ENCODE measurements at regions not wholly inside any gene's neighbourhood (a gene's known extent, or its start where the extent isn't known, plus 50 kb on each side); places are given as distances from the start of the nearest gene placed in this dataset.

DNA sequence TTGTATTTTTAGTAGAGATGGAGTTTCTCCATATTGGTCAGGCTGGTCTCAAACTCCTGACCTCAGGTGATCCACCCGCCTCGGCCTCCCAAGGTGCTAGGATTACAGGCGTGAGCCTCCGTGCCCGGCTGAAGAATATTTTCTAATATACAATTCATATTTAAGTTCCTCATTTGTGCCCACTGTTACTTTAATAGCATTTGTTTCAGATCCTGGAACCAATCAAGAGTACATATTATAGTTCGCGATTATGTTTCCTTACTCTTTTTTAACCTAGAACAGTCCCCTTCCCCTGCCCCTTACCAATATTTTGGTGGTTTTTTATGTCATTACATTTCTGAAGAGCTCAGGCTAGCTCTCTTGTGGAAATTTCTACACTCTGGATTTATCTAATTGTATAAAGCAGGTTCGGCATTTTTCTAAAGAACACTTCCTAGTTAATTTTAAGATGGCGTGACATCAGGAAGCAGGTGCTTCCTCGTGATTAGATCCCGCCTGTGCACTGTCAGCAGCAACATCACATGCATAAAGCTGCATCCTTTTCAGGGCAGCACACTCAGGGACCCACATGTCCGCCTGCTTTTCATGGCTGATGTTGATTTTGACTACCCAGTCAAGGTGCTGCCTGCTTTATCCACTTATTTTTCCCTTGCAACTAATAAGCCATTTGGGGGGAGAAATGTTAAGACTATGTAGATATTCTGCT lies 88.7 kb upstream of the EPHB3 start:
- Histone ChIP-seq H3K27me3 (ENCODE audit: control insufficient read depth, insufficient read depth, low read length) (peaks cover 6% of the 10 kb centered on the region), H3K4me3 (ENCODE audit: low read depth, low read length) (no peak overlapping the region), H3K36me3 (ENCODE audit: control insufficient read depth, insufficient read depth, low read length) (no peaks in the 10 kb centered on the region)
- no peak for DNase-seq (ENCODE audit: low read depth)
- ChIA-PET POLR2A (no interaction called here), CTCF (interaction anchor here (0.6 to 1.5 kb wide), 3 partner anchors 39 to 441 kb away, joined by 3 to 7 read pairs (median 5); no protein-coding TSS in a partner anchor)
- TF ChIP-seq, protein P1, sequence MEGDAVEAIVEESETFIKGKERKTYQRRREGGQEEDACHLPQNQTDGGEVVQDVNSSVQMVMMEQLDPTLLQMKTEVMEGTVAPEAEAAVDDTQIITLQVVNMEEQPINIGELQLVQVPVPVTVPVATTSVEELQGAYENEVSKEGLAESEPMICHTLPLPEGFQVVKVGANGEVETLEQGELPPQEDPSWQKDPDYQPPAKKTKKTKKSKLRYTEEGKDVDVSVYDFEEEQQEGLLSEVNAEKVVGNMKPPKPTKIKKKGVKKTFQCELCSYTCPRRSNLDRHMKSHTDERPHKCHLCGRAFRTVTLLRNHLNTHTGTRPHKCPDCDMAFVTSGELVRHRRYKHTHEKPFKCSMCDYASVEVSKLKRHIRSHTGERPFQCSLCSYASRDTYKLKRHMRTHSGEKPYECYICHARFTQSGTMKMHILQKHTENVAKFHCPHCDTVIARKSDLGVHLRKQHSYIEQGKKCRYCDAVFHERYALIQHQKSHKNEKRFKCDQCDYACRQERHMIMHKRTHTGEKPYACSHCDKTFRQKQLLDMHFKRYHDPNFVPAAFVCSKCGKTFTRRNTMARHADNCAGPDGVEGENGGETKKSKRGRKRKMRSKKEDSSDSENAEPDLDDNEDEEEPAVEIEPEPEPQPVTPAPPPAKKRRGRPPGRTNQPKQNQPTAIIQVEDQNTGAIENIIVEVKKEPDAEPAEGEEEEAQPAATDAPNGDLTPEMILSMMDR (IDR thresholded peaks at IDR 0.05; ENCODE audit: insufficient read depth, low read depth, low read length), result no peak

DNA sequence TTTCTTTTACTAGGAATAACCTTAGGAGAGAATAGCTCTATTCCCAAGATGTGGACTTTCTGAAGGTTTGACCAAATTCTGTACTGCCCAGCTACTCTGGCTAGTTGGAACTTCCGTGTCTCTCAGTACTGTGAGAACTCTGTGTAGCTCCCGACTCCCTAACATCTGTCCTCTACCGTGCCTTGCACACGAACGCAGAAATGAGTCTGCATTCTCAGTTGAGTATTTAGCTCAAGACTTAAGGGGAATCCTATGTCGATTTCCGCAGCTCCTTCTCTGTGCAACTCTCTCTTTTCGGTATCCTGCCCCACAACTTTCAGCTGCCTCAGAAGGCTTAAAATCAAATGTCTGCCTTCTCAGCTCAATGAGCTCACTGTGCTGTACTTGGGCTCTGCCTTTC lies 86.7 kb upstream of the EPHB3 start:
- TF ChIP-seq, protein P1 (IDR thresholded peaks at IDR 0.05; ENCODE audit: insufficient read depth, low read depth, low read length), result no peak
- ChIA-PET POLR2A (no interaction called here), CTCF (interaction anchor here (0.7 to 2.2 kb wide), 6 partner anchors 11 to 58 kb away, joined by 3 to 8 read pairs (median 4); no protein-coding TSS in a partner anchor)
- DNase-seq (ENCODE audit: low read depth), result no peak
- Histone ChIP-seq H3K4me3 (ENCODE audit: low read depth, low read length) (no peak overlapping the region), H3K36me3 (ENCODE audit: control insufficient read depth, insufficient read depth, low read length) (no peaks in the 10 kb centered on the region), H3K27me3 (ENCODE audit: control insufficient read depth, insufficient read depth, low read length) (peaks cover 6% of the 10 kb centered on the region)

DNA sequence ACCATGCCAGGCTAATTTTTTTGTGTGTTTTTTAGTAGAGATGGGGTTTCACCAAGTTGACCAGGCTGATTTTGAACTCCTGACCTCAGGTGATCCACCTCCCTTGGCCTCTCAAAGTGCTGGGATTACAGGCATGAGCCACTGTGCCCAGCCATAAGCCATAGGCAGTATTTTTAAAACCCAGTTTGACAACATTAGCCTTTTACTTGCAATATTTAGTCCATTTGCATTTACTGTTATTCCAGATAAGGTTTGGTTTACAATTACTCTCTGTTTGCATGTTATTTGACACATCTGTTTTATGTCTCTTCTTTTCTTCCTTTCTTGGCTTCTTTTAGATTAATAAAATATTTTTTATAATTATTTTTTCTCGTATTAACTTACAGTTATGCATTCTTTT lies 83.6 kb upstream of the EPHB3 start:
- H3K27me3 ChIP-seq (ENCODE audit: control insufficient read depth, insufficient read depth, low read length), result peaks cover 16% of the 10 kb centered on the region

DNA sequence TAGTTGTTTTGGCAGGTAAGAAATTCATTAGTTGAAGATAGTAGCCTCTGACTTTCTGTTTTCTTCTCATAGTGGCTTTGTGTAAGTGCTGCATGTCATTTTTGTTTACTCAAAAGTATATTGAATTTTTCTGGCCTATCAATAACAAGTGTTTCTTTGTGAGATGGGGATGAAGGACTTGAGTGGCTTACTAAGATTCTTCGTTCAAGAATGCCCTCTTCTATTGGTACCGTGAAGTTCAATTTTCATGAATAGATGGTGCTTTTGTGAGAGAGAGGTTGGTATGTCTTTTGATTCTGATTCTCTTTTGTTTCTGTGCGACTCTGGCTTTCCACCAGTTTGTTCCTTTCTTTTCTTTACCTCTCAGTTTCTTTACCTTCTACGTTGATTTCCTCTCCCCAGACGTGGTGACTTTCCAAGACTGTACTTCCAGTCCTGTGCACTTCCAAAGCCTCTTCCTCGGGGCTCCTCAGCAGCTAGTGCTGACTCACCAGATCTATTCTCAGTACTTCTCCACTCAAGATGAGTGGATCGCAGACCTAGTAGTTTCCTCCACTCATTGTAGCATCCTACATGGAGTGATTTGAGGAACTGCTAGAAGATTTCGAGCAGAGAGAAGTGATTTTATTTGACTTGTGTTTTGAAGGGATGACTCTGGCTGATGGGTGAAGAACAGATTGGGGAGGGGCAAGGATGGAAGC lies 82.0 kb upstream of the EPHB3 start:
- CTCF ChIA-PET, result interaction anchor here (1.3 kb wide), 1 partner anchor 13 kb away, joined by 3 read pairs; no protein-coding TSS in a partner anchor
- peaks cover 14% of the 10 kb centered on the region for H3K27me3 ChIP-seq (ENCODE audit: control insufficient read depth, insufficient read depth, low read length)
- TF ChIP-seq, protein P1 (IDR thresholded peaks at IDR 0.05; ENCODE audit: insufficient read depth, low read depth, low read length), result no peak
- H3K36me3 ChIP-seq (ENCODE audit: control insufficient read depth, insufficient read depth, low read length), result no peaks in the 10 kb centered on the region
- no peak overlapping the region for H3K4me3 ChIP-seq (ENCODE audit: low read depth, low read length)
- POLR2A ChIA-PET, result no interaction called here
- no peak for DNase-seq (ENCODE audit: low read depth)

More for the DNA sequence above, 83.6 kb upstream of the EPHB3 start:
- no peak overlapping the region for H3K4me3 ChIP-seq (ENCODE audit: low read depth, low read length)
- no peak for DNase-seq (ENCODE audit: low read depth)
- ChIA-PET CTCF (interaction anchor here (1.4 kb wide), 1 partner anchor 106 kb away, joined by 4 read pairs; no protein-coding TSS in a partner anchor), POLR2A (no interaction called here)
- no peaks in the 10 kb centered on the region for H3K36me3 ChIP-seq (ENCODE audit: control insufficient read depth, insufficient read depth, low read length)
- TF ChIP-seq, protein P1 (IDR thresholded peaks at IDR 0.05; ENCODE audit: insufficient read depth, low read depth, low read length), result no peak

DNA sequence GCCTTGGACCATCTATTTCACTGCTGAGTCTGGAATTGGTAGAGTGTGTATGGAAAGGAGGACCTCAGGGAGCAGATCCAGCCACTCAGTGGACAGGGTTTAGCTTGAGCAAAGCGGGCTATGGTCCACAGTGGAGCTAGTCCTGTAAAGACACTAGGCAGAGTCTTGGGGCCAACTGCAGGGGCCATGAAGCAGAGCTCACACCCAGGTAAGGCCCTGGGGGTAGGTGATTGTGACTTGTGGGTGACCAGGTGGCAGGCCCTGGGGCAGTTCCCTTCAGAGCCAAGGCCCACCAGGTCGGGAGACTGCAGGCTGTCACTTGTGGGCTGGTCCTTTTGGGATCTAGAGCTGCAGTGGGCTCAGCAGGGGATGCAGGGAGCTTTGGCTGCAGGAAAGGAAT lies 80.8 kb upstream of the EPHB3 start:
- Histone ChIP-seq H3K27me3 (ENCODE audit: control insufficient read depth, insufficient read depth, low read length) (peaks cover 10% of the 10 kb centered on the region), H3K4me3 (ENCODE audit: low read depth, low read length) (no peak overlapping the region), H3K36me3 (ENCODE audit: control insufficient read depth, insufficient read depth, low read length) (no peaks in the 10 kb centered on the region)
- ChIA-PET POLR2A (no interaction called here), CTCF (interaction anchor here (0.7 to 2.1 kb wide), 4 partner anchors 10 to 110 kb away, joined by 3 to 11 read pairs (median 6); no protein-coding TSS in a partner anchor)
- TF ChIP-seq, protein P1 (IDR thresholded peaks at IDR 0.05; ENCODE audit: insufficient read depth, low read depth, low read length), result no peak
- DNase-seq (ENCODE audit: low read depth), result no peak

Data from BJ (cell line).